ENCODE measurements at regions not wholly inside any gene's neighbourhood (a gene's known extent, or its start where the extent isn't known, plus 50 kb on each side); places are given as distances from the start of the nearest gene placed in this dataset.

- Mint-ChIP-seq H3K27ac (no peak overlapping the region), H3K27me3 (peaks cover 32 to 52% of the 10 kb centered on the region in 2 donors), H3K4me1 (ENCODE audit: low read depth in 2 of 2) (no peaks in the 10 kb centered on the region), H3K9me3 (no peaks in the 10 kb centered on the region), H3K4me3 (no peak overlapping the region), H3K36me3 (ENCODE audit: insufficient read depth) (no peaks in the 10 kb centered on the region)
- DNase-seq = no peak
- no peak for ATAC-seq (replicated peaks)
Observed at GRCh38 chr4:14934704-14935390, 67.4 kb upstream of the CPEB2 start.

GRCh38 chr4:14943749-14944148, 58.5 kb upstream of the CPEB2 start:
- Mint-ChIP-seq H3K27ac (no peak overlapping the region), H3K27me3 (peaks cover 12 to 33% of the 10 kb centered on the region in 2 donors), H3K36me3 (ENCODE audit: insufficient read depth) (no peaks in the 10 kb centered on the region), H3K4me3 (no peak overlapping the region), H3K4me1 (ENCODE audit: low read depth in 2 of 2) (no peaks in the 10 kb centered on the region), H3K9me3 (no peaks in the 10 kb centered on the region)
- no peak for ATAC-seq (replicated peaks)
- no peak for DNase-seq

GRCh38 chr4:14952352-14952751, 49.9 kb upstream of the CPEB2 start:
- H3K9me3 Mint-ChIP-seq = no peaks in the 10 kb centered on the region
- no peaks in the 10 kb centered on the region for H3K4me1 Mint-ChIP-seq (ENCODE audit: low read depth in 2 of 2)
- no peak for DNase-seq
- H3K27ac Mint-ChIP-seq = no peak overlapping the region
- peaks cover 11 to 40% of the 10 kb centered on the region in 2 donors for H3K27me3 Mint-ChIP-seq
- no peaks in the 10 kb centered on the region for H3K36me3 Mint-ChIP-seq (ENCODE audit: insufficient read depth)
- no peak overlapping the region for H3K4me3 Mint-ChIP-seq
- ATAC-seq (replicated peaks) = no peak
